ENCODE measurements at regions not wholly inside any gene's neighbourhood (a gene's known extent, or its start where the extent isn't known, plus 50 kb on each side); places are given as distances from the start of the nearest gene placed in this dataset.

DNA sequence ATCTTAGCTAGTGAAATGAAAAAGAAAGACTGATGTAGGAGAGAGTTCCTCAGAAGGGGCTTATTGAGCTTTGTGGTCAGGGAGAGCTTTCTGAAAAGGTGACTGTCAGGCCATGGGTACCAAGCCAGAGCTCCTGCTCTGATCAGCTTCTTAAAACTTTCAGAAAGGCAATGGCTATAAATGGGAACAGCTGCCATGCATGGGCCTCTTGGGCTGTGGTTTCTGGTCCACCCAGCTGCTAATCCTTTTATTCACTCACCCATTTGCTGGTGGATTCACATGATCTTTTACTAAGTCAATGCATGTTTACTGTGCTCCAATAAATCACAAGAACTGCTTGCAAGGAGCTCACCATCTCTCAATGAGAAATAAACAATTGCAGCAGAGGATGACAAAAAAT lies 60.1 kb upstream of the ZPBP start:
- TF ChIP-seq, protein P1, sequence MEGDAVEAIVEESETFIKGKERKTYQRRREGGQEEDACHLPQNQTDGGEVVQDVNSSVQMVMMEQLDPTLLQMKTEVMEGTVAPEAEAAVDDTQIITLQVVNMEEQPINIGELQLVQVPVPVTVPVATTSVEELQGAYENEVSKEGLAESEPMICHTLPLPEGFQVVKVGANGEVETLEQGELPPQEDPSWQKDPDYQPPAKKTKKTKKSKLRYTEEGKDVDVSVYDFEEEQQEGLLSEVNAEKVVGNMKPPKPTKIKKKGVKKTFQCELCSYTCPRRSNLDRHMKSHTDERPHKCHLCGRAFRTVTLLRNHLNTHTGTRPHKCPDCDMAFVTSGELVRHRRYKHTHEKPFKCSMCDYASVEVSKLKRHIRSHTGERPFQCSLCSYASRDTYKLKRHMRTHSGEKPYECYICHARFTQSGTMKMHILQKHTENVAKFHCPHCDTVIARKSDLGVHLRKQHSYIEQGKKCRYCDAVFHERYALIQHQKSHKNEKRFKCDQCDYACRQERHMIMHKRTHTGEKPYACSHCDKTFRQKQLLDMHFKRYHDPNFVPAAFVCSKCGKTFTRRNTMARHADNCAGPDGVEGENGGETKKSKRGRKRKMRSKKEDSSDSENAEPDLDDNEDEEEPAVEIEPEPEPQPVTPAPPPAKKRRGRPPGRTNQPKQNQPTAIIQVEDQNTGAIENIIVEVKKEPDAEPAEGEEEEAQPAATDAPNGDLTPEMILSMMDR (IDR thresholded peaks at IDR 0.05; ENCODE audit: extremely low read depth, insufficient read depth, missing control alignments) = no peak
- in situ Hi-C loops (cut with MboI; ENCODE audit: low pct_unique_long_range_greater_than_20kb, low sequenced_read_pairs, unreplicated experiment) = no loop called here
- DNase-seq (ENCODE audit: low spot score) = no peak

DNA sequence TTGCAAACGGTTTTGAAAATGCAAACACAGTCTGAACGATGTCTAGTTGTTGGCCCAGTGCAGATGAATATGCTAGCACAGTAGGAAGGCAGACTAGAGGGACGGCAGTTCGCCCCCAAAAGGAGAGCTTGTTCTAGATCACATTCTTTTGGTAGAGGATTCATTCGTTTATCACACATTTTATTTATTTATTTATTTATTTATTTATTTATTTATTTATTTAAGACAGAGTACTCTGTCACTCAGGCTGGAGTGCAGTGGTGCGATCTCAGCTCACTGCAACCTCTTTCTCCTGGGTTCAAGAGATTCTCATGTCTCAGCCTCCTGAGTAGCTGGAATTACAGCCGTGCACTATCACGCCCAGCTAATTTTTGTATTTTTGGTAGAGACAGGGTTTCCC lies 59.4 kb upstream of the ZPBP start:
- TF ChIP-seq, protein P1 (IDR thresholded peaks at IDR 0.05; ENCODE audit: extremely low read depth, insufficient read depth, missing control alignments) = no peak
- no peak for DNase-seq (ENCODE audit: low spot score)
- in situ Hi-C loops (cut with MboI; ENCODE audit: low pct_unique_long_range_greater_than_20kb, low sequenced_read_pairs, unreplicated experiment) = no loop called here

- in situ Hi-C loops (cut with MboI; ENCODE audit: low pct_unique_long_range_greater_than_20kb, low sequenced_read_pairs, unreplicated experiment) = no loop called here
- no peak for DNase-seq (ENCODE audit: low spot score)
- TF ChIP-seq, protein P1 (IDR thresholded peaks at IDR 0.05; ENCODE audit: extremely low read depth, insufficient read depth, missing control alignments) = no peak
Measured at GRCh38 chr7:50151661-50152060, 58.6 kb upstream of the ZPBP start.

- DNase-seq (ENCODE audit: low spot score) = no peak
- TF ChIP-seq, protein P1 (IDR thresholded peaks at IDR 0.05; ENCODE audit: extremely low read depth, insufficient read depth, missing control alignments) = no peak
- in situ Hi-C loops (cut with MboI; ENCODE audit: low pct_unique_long_range_greater_than_20kb, low sequenced_read_pairs, unreplicated experiment) = no loop called here
Measured at GRCh38 chr7:50151001-50151400, 58.0 kb upstream of the ZPBP start.

GRCh38 chr7:50149369-50149768 lies 56.3 kb upstream of the ZPBP start:
- in situ Hi-C loops (cut with MboI; ENCODE audit: low pct_unique_long_range_greater_than_20kb, low sequenced_read_pairs, unreplicated experiment) = loop anchor here (25.0 kb wide), 1 partner anchor 213 kb away; no protein-coding TSS in a partner anchor
- DNase-seq (ENCODE audit: low spot score) = no peak
- TF ChIP-seq, protein P1 (IDR thresholded peaks at IDR 0.05; ENCODE audit: extremely low read depth, insufficient read depth, missing control alignments) = no peak

- in situ Hi-C loops (cut with MboI; ENCODE audit: low pct_unique_long_range_greater_than_20kb, low sequenced_read_pairs, unreplicated experiment) = loop anchor here (25.0 kb wide), 1 partner anchor 214 kb away; no protein-coding TSS in a partner anchor
- no peak for DNase-seq (ENCODE audit: low spot score)
- TF ChIP-seq, protein P1 (IDR thresholded peaks at IDR 0.05; ENCODE audit: extremely low read depth, insufficient read depth, missing control alignments) = no peak
Measured at GRCh38 chr7:50147951-50148808, 55.1 kb upstream of the ZPBP start.
